ENCODE measurements at regions not wholly inside any gene's neighbourhood (a gene's known extent, or its start where the extent isn't known, plus 50 kb on each side); places are given as distances from the start of the nearest gene placed in this dataset.
"Not testable (repeated sequence)": the region's sequence is repeated elsewhere in the genome, so short reads cannot be mapped to it uniquely, and the experiment has no call there.

DNA sequence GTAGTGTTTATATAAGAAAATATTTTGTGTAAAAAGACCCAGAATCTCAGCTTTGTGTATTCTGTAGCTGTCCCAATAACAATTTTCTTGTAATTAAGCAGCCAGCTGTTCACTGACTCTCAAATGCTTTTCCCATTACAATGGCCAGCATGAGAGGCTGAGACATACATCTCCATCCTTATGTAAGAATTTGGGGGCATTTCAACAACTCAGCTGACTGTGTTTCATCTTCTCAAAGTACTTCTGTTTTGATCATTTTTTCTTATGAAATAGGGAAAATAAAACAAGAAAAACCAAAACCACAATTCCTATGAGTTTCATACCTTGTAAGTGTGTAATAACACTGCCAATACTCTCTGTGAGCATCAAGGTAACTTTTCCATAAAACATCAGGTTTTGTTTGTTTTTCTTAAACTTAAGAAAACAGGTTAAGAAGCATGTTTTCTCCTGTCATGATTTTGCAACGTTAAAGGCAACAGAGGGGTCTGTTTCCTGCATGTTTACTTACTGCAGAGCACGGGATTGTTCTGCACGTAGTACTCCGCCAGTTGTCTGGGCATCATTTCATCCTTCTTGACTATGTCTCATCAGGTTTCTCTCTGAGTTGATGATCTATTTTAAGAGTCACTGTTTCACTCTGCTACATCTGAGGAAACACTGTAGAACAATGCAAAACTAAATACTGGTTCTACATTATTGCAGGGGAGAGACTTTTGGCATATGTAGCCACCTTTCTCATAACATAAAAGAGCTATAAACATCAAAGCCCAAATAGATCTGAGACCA, 62.9 kb upstream of the CYRIA start:
- DNase-seq (ENCODE audit: insufficient read length, low spot score) (no peak), FAIRE-seq (no peak)
- no peak for TF ChIP-seq CTCF (IDR thresholded peaks at IDR 0.05; ENCODE audit: insufficient read depth, missing control alignments)

GRCh38 chr2:16727849-16728248, 62.2 kb upstream of the CYRIA start:
- DNase-seq (ENCODE audit: insufficient read length, low spot score): not testable (repeated sequence)

DNA sequence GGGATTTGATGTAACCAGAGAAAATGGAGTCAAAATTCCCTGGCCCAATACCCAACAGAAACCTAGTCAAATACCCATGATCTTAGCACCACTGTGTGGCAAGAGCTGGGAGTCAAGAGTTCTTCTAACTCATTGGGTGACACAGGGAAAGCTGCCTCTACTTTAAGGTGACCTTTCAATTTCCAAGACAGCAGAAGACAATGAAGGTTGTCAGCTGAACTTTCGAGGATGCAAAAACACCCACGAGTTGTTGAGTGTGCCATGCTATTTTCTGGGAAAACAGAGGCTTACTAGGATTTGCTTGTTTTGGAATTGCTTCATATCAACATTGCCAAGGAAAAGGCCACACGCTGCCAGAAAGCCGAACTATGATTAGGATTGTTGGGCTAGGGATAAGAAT, 61.6 kb upstream of the CYRIA start:
- FAIRE-seq (no peak), DNase-seq (ENCODE audit: insufficient read length, low spot score) (no peak)
- TF ChIP-seq CTCF (IDR thresholded peaks at IDR 0.05; ENCODE audit: insufficient read depth, missing control alignments): no peak

More at GRCh38 chr2:16727849-16728248, 62.2 kb upstream of the CYRIA start:
- FAIRE-seq: not testable (repeated sequence)

- no peak for DNase-seq (ENCODE audit: insufficient read length, low spot score)
- no peak for FAIRE-seq
- no peak for TF ChIP-seq CTCF (IDR thresholded peaks at IDR 0.05; ENCODE audit: insufficient read depth, missing control alignments)
Measured at GRCh38 chr2:16726577-16726976, 60.9 kb upstream of the CYRIA start.

DNA sequence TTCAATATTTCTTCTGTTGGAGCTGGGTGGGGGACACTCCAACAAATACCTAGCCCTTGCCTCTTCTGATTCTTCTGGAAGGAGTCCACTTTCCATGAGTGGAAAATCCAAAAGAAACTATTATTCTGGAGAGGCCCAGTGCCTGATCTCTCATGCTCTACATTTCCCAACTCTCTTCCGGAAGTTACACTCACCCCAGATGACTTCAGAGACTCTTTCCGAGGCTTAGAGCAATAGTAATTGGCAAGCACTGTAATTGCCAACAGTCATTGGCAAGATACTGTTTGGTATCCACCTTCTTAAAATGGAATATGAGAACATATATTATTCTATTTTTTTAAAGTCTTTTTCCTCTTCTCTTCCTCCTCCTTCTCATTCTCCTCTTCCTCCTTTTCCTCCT, 60.5 kb upstream of the CYRIA start:
- no peak for FAIRE-seq
- no peak for DNase-seq (ENCODE audit: insufficient read length, low spot score)
- TF ChIP-seq CTCF (IDR thresholded peaks at IDR 0.05; ENCODE audit: insufficient read depth, missing control alignments): no peak

DNA sequence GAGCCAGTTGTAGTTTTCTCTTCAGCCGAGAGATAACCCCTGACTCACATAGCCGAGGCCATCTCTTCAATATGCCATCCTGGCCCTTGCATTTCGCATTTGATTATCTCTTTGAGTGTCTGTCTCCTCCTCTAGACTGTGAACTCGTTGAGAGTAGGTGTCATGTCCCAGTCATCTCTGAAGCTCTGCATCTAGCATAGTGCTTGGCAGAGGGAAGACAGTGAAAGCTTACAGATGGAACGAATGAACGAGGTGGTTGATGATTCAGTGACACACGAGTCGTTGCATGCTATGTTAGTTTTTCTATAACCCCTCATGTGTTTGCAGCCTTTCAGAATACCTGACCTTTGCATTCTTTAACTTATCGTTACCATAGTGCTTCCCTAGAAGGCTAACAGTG, 59.9 kb upstream of the CYRIA start:
- DNase-seq (ENCODE audit: insufficient read length, low spot score) (no peak), FAIRE-seq (no peak)

DNA sequence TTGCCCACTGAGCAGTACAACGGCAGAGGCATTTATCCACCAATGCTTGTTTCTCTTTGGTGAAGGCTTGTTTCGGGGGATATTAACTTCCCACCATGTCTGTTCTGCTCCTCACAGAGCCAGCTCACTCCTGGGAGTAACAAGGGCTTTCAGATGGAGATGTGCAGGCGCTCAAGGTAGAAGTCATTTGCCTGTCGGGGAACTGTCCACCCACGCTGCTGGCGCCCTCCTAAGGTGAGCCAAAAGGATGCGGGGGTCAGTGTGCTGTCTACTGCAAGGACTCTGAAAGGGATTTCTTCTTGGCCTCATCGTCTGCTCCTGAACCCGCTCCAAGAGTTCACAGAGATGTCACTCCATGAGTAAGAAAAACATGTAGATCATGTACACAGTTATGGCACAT, 57.0 kb upstream of the CYRIA start:
- FAIRE-seq: no peak
- no peak for TF ChIP-seq CTCF (IDR thresholded peaks at IDR 0.05; ENCODE audit: insufficient read depth, missing control alignments)
- no peak for DNase-seq (ENCODE audit: insufficient read length, low spot score)

More for the DNA sequence above, 59.9 kb upstream of the CYRIA start:
- no peak for TF ChIP-seq CTCF (IDR thresholded peaks at IDR 0.05; ENCODE audit: insufficient read depth, missing control alignments)
